SK-N-SH (cell line): ENCODE measurements at regions not wholly inside any gene's neighbourhood (a gene's known extent, or its start where the extent isn't known, plus 50 kb on each side); places are given as distances from the start of the nearest gene placed in this dataset.

Experiments used
- CTCF ChIA-PET: fragments of 300-600, 350-600 bp; formaldehyde crosslinking; extraction: SDS; loops from one replicate; lab custom pipeline; 2021; lab: Yijun Ruan, JAX
- POLR2A ChIA-PET: fragments of 350-600 bp; sonication (Branson Sonifier 250); formaldehyde crosslinking; extraction: SDS; loops from one replicate; lab custom pipeline; 2020; ENCODE audit warnings: antibody characterized with exemption, inconsistent platforms; lab: Yijun Ruan, JAX
- DNase-seq: peaks from one replicate; pipeline ENCODE4 v3.0.0; 2012
- H2AFZ ChIP-seq: fragments of 200-600 bp; sonication (generic); 2 replicates; pipeline ENCODE4 v1.8.1; 2016; ENCODE audit warnings: antibody characterized with exemption, mild to moderate bottlenecking, low read depth
- H3F3A ChIP-seq: fragments of 200-600 bp; sonication (generic); replicated peaks from 2 replicates; pipeline ENCODE3; 2016; ENCODE audit warnings: antibody characterized with exemption, mild to moderate bottlenecking; ENCODE audit not compliant: insufficient read depth
- H3K27ac ChIP-seq, 2 experiments: fragments of 200-500 bp in 1 of 2; fragments of 200-600 bp in 1 of 2; sonication (Bioruptor generic) in 1 of 2; sonication (generic), shearing (Covaris generic) in 1 of 2; 2 replicates each; pipeline versions ENCODE4 v1.5.1 to v1.6.1; 2014 to 2016; ENCODE audit warnings: low read depth in 2 of 2, inconsistent platforms in 1 of 2, low read length in 1 of 2, mild to moderate bottlenecking in 1 of 2, mixed read lengths in 1 of 2
- H3K27me3 ChIP-seq: fragments of 200-600 bp; sonication (generic), shearing (Covaris generic); 2 replicates; pipeline ENCODE4 v1.6.1; 2016; ENCODE audit warnings: mixed run types; ENCODE audit not compliant: insufficient read depth
- H3K36me3 ChIP-seq, 2 experiments: fragments of 200-500 bp in 1 of 2; fragments of 200-600 bp in 1 of 2; sonication (Bioruptor generic) in 1 of 2; sonication (generic) in 1 of 2; replicated peaks in 1 of 2; 2 replicates each; pipeline versions ENCODE3 to v1.5.1; 2014 to 2016; ENCODE audit warnings: low read length in 1 of 2, mild to moderate bottlenecking in 1 of 2; ENCODE audit not compliant: insufficient read depth in 2 of 2, control insufficient read depth in 1 of 2
- H3K4me1 ChIP-seq, 2 experiments: fragments of 200-500 bp in 1 of 2; fragments of 200-600 bp in 1 of 2; sonication (Bioruptor generic) in 1 of 2; sonication (generic), shearing (Covaris generic) in 1 of 2; 2 replicates each; pipeline versions ENCODE4 v1.5.1 to v1.6.1; 2014 to 2016; ENCODE audit warnings: low read depth in 1 of 2, low read length in 1 of 2, mixed run types in 1 of 2; ENCODE audit not compliant: insufficient read depth in 2 of 2, control insufficient read depth in 1 of 2
- H3K4me2 ChIP-seq: fragments of 200-600 bp; sonication (generic), shearing (Covaris generic); 2 replicates; pipeline ENCODE4 v1.6.1; 2017; ENCODE audit warnings: mixed run types
- H3K4me3 ChIP-seq, 2 experiments: fragments of 200-500 bp in 1 of 2; fragments of 200-600 bp in 1 of 2; sonication (Bioruptor generic) in 1 of 2; sonication (generic), shearing (Covaris generic) in 1 of 2; 2 replicates each; pipeline versions ENCODE4 v1.5.1 to v1.8.1; 2014 to 2016; ENCODE audit warnings: low read depth in 2 of 2, inconsistent platforms in 1 of 2, low read length in 1 of 2, mild to moderate bottlenecking in 1 of 2, mixed read lengths in 1 of 2, moderate library complexity in 1 of 2
- H3K79me2 ChIP-seq: fragments of 200-600 bp; sonication (generic); 2 replicates; pipeline ENCODE4 v1.8.1; 2017; ENCODE audit warnings: mild to moderate bottlenecking; ENCODE audit not compliant: insufficient read depth
- H3K9ac ChIP-seq: fragments of 200-600 bp; sonication (generic); 2 replicates; pipeline ENCODE4 v1.6.1; 2017; ENCODE audit warnings: mixed run types
- H3K9me2 ChIP-seq: fragments of 200-600 bp; sonication (generic); 2 replicates; pipeline ENCODE4 v1.6.1; 2017; ENCODE audit warnings: mixed run types
- H3K9me3 ChIP-seq: fragments of 200-600 bp; sonication (generic); 2 replicates; pipeline ENCODE4 v1.6.1; 2017; ENCODE audit warnings: mixed run types, mild to moderate bottlenecking, moderate library complexity
- H4K20me1 ChIP-seq: fragments of 200-600 bp; sonication (generic); 2 replicates; pipeline ENCODE4 v1.6.1; 2017; ENCODE audit warnings: mild to moderate bottlenecking, mixed run types; ENCODE audit not compliant: insufficient read depth
- CTCF ChIP-seq: fragments of 200-600 bp; sonication (generic); IDR thresholded peaks from 2 replicates; pipeline ENCODE4 v1.6.1; 2017; ENCODE audit warnings: antibody characterized with exemption, mild to moderate bottlenecking, moderate library complexity
- EP300 ChIP-seq, 2 experiments: IDR thresholded peaks; 2 replicates each; pipeline versions ENCODE4 v1.4.0 to v1.6.1; 2012; ENCODE audit warnings: borderline replicate concordance in 1 of 2, low read depth in 1 of 2, low read length in 1 of 2
- RAD21 ChIP-seq: IDR thresholded peaks from 2 replicates; pipeline ENCODE4 v1.6.1; 2012; ENCODE audit warnings: mild to moderate bottlenecking, low read length
- RCOR1 ChIP-seq: fragments of 150-350 bp; IDR thresholded peaks from 2 replicates; pipeline ENCODE4 v1.6.1; 2017; ENCODE audit warnings: antibody characterized with exemption, low read length
- SMC3 ChIP-seq: IDR thresholded peaks from 2 replicates; pipeline ENCODE4 v1.6.1; 2012; ENCODE audit warnings: low read depth, low read length, improper control_type of control experiment
- TCF12 ChIP-seq: IDR thresholded peaks from 2 replicates; pipeline ENCODE4 v1.4.0; 2012
- WGBS: methylation state at CpG from one replicate; pipeline ENCODE4 v1.1.6; 2017; ENCODE audit warnings: low lambda C conversion rate; 5-methylcytosine and 5-hydroxymethylcytosine counted together
- TF ChIP-seq, protein P1 (sequence below): fragments of 150-350 bp; IDR thresholded peaks from 2 replicates; pipeline ENCODE4 v1.6.1; 2017; ENCODE audit warnings: antibody characterized with exemption, low read length, low read depth, borderline replicate concordance
- TF ChIP-seq, protein P2 (sequence below): IDR thresholded peaks from 2 replicates; pipeline ENCODE4 v1.4.0; 2012; ENCODE audit warnings: low read depth, borderline replicate concordance

- no peak for TF ChIP-seq TCF12
Measured at GRCh38 chr13:88464851-88465250, 793.7 kb downstream of the SLITRK5 start (continued).

- 52% methylated on average over 3 of the region's 3 CpGs for WGBS
- no peak for TF ChIP-seq EP300 (IDR thresholded peaks at IDR 0.05; ENCODE audit: borderline replicate concordance in 1 of 2, low read depth in 1 of 2, low read length in 1 of 2)
Measured at GRCh38 chr13:88472316-88472715, 801.1 kb downstream of the SLITRK5 start.

DNA sequence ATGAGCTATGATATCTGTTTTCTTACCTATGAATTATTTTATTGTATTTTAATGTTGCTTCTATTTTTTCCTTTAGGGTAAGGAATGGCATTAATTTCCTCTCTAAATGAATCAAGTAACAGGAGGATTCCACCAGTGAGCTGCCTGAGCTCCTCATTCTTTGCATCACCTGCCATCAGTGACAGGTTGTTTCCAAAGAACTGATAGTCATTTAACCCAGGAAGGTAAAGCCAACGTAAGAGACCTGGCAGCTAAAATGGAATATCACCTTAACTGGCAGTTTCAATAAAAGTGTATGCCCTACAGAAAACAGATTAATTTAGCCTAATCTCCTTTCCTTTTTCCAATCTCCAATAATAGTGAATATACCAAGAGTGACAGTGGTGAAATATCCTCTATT, 812.0 kb downstream of the SLITRK5 start:
- CTCF ChIA-PET, result no interaction called here
- no peaks in the 10 kb centered on the region for H3F3A ChIP-seq
- H3K27ac ChIP-seq, result no peak overlapping the region
- H3K4me3 ChIP-seq, result no peak overlapping the region
- no peaks in the 10 kb centered on the region for H3K27me3 ChIP-seq
- H3K79me2 ChIP-seq, result no peaks in the 10 kb centered on the region
- WGBS, result 15% methylated on average over 1 of the region's 1 CpG
- H3K36me3 ChIP-seq, result no peaks in the 10 kb centered on the region
- TF ChIP-seq, protein P1, sequence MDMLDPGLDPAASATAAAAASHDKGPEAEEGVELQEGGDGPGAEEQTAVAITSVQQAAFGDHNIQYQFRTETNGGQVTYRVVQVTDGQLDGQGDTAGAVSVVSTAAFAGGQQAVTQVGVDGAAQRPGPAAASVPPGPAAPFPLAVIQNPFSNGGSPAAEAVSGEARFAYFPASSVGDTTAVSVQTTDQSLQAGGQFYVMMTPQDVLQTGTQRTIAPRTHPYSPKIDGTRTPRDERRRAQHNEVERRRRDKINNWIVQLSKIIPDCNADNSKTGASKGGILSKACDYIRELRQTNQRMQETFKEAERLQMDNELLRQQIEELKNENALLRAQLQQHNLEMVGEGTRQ, result no peak
- TF ChIP-seq CTCF, result no peak
- TF ChIP-seq RAD21, result no peak
- no peak for TF ChIP-seq RCOR1
- no peak for TF ChIP-seq SMC3
- TF ChIP-seq, protein P2, sequence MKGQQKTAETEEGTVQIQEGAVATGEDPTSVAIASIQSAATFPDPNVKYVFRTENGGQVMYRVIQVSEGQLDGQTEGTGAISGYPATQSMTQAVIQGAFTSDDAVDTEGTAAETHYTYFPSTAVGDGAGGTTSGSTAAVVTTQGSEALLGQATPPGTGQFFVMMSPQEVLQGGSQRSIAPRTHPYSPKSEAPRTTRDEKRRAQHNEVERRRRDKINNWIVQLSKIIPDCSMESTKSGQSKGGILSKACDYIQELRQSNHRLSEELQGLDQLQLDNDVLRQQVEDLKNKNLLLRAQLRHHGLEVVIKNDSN, result no peak
- no peaks in the 10 kb centered on the region for H4K20me1 ChIP-seq
- no peaks in the 10 kb centered on the region for H3K9me3 ChIP-seq
- no peak overlapping the region for H3K4me2 ChIP-seq
- H3K4me1 ChIP-seq, result no peaks in the 10 kb centered on the region
- no peak for DNase-seq
- no peaks in the 10 kb centered on the region for H3K9me2 ChIP-seq
- POLR2A ChIA-PET, result no interaction called here
- H3K9ac ChIP-seq, result no peak overlapping the region
- no peak overlapping the region for H2AFZ ChIP-seq

More at GRCh38 chr13:88472316-88472715, 801.1 kb downstream of the SLITRK5 start:
- Histone ChIP-seq H4K20me1 (no peaks in the 10 kb centered on the region), H3K4me1 (no peaks in the 10 kb centered on the region), H3K27ac (no peak overlapping the region), H3K9me3 (no peaks in the 10 kb centered on the region), H3F3A (no peaks in the 10 kb centered on the region), H3K9ac (no peak overlapping the region), H3K9me2 (no peaks in the 10 kb centered on the region), H3K4me2 (no peak overlapping the region), H3K27me3 (no peaks in the 10 kb centered on the region), H2AFZ (no peak overlapping the region), H3K79me2 (no peaks in the 10 kb centered on the region), H3K36me3 (no peaks in the 10 kb centered on the region), H3K4me3 (no peak overlapping the region)
- POLR2A ChIA-PET, result no interaction called here
- CTCF ChIA-PET, result no interaction called here
- no peak for DNase-seq
